Central memory CD4-positive, alpha-beta T cell (primary cell): ENCODE measurements at regions not wholly inside any gene's neighbourhood (a gene's known extent, or its start where the extent isn't known, plus 50 kb on each side); places are given as distances from the start of the nearest gene placed in this dataset.

Experiments
- DNase-seq: peaks from one replicate; pipeline ENCODE4 v3.0.0; 2022

GRCh38 chr1:195332102-195332501 is 1276.1 kb downstream of the KCNT2 start:
- DNase-seq: no peak

DNA sequence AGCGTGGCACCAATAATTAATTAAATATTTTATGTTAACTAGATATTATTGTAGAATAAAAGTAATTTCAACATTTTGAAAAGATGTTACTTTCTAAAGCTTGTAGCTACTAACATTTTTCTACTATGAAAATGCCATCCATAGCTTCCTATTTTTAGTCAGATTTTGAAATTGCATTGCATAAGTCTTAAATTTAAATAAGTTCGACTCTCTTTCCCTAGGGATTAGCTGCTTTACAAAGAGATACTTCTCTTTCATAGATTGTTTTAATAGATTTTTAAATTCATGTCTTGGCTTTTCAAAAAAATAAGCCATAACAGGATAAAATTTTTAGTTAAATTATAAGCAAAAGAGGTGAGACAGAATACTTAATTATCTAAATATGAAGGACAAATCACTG is 1279.6 kb downstream of the KCNT2 start:
- DNase-seq: no peak

- no peak for DNase-seq
Observed at GRCh38 chr1:195328102-195328501, 1280.1 kb downstream of the KCNT2 start.

DNA sequence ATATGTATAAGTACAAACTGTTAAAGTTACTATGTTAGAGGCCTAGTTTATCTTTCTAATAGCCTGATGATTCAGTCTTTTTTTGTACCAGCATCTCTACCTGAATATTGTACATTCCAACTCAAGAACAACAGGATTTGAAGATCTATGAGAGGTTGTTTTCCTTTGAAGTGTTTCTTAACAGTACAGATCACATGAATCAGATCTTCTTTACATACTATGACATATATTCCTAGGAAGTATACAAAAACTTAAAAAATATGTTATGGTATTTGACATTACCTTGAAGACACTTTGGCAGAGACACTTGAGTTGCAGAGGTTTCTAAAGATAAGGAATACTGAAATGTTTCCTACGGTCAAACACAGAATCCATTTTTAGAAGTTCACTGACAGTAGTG is 1280.9 kb downstream of the KCNT2 start:
- DNase-seq: no peak

DNA sequence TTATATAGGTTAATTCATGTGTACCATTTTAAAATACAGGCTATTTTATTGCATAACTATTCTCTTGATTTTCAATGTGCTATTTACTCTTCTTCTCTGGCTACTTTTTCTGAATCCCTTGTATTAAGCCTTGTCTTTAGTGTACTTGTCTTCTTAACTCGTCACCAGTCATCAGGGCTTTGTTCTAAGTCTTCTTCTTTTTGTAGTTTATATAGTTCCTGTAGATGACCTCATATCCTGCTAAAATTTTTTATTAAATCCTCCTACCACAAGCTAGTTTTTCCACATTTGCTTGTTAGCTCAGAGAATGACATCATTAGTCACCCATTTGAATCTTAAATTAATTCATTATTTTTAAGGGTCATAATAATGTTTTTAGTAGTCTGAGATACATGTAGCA is 1281.9 kb downstream of the KCNT2 start:
- no peak for DNase-seq

- DNase-seq: no peak
Observed at GRCh38 chr1:195325181-195325580, 1283.1 kb downstream of the KCNT2 start.

DNA sequence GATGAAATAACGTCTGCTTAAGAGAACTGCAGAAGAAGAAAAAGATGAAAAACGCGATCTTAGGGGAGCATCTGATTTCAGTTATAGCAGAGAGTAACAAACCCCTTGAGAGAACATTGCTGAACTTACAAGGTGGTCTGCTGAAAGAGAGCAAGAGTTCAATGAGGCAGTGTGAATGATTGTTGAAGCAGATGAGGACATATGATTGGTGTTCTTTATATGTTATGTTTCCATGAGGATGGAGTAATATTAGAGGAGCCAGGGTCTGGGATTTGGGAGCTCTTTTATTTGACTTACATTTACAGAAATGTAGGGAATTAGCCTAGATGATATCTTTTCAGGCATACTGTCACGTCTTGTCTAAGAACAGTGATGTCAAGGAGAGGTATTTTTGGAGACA is 1302.0 kb downstream of the KCNT2 start:
- DNase-seq: no peak

DNA sequence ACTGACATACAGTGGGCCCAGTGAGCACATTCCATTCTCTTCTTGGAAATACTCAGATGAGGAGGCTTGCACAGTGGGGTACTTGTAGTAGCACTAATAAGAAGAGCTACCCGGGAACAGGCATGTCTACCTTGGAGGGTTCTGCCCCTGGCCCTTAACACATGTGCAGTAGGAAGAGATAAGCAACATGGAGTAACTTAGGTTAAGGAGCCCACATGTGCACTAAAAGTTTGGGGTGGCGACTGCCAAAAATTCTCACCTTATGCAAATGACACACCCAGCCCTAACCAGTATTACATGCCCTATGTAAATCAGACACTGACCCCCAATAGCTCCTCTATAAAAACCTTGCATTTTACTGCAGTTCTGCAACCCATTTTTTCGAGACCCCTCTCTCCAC is 1313.3 kb downstream of the KCNT2 start:
- DNase-seq: no peak

DNA sequence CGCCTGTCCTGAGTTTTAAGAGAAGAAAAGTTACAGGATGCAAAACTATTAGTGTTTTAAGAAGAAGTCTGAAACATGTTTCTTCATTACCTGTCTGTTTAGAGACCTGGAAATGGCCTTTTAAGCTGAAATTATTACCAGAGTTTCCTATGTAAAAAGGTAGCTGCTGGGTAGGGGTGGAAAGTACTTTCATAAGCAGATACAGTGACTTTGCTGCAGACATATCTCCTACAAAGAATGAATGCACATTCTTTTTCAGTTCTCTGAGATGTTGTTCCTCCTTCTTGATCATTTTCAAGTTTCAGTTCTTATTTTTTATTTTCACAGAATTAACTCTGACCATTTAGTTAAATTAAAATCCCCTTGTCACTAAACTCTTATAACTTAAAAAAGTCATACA is 1329.6 kb downstream of the KCNT2 start:
- DNase-seq: no peak

- DNase-seq: no peak
Observed at GRCh38 chr1:195275710-195276109, 1332.5 kb downstream of the KCNT2 start.

- no peak for DNase-seq
Observed at GRCh38 chr1:195251900-195252299, 1356.3 kb downstream of the KCNT2 start.

DNA sequence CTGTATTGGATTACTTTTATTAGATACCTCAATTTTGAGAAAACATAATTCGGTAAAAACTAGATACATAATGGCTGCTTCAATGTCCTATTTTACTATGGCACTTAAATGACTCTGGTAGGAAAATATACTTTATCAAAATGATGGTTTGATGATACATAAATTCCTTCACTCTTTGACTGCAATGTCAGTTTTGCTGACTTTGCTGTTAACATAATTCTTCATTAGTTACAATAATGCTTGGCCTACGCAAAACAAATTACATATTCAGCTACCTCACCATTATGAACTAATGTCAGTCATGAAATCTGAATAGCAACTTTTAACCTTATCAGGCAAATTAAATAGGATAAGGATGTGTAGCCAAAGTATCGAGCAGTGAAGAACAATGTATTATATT is 1364.7 kb downstream of the KCNT2 start:
- DNase-seq: no peak

DNA sequence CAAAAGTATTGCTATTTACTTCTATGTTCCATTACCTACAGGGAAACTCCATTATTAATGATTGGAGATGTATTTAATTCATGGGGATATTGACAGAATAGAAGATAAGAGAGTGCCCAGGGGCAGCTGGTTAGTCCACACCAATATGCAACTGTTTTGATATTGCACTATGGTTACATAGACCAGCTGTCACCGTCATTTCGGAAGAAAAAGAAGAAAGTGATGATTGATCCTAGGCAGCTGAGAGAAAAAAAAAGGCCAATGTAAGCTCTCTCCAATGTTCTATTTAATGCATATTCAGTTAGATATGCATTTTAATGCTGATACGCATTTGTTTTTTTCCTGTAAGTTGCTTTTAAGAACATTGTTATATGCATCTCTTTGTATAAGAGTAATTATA is 1367.2 kb downstream of the KCNT2 start:
- no peak for DNase-seq

GRCh38 chr1:195238313-195238712 is 1369.9 kb downstream of the KCNT2 start:
- no peak for DNase-seq

DNA sequence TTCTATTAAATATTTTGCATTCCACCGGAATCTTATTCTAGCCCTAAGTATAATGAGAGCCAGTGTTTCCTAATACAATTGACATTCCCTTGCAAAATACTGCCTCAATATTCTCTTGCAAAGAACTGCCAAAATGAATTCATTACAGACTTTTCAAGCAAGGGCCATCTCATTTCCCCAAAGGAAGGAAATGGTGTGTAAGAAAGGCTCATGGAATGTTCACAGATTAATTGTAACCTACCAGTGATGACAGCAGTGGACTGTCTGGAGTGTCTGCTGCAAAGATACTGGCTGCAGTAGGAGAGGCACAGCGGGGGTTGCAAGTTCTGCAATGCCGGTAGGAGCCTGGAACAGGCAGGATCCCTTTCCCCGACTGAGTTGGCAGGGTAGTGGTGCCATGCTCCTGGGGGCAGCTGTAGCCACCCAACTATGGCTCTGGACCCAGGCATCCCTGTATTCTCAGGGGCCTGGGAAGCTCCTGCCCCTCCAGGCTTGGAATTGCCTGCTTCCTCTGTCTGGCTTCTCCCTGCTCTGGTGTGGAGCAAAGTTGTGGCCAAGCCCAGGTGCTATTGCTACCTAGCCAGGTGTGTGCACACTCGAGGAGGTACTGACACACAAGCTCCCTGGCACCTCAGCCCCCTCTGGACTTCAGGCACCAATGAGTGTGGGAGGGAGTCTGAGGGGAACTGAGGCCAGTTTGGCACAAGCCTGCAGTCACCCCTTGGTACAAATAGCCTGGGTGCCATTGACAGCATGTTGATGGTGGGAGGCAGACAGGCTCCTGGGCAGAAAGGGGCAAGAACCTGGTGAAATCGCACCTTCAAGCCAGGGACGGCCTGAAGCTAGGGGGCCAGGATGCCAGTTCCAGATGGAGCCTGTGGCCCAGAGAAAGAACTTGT is 1371.0 kb downstream of the KCNT2 start:
- no peak for DNase-seq

DNA sequence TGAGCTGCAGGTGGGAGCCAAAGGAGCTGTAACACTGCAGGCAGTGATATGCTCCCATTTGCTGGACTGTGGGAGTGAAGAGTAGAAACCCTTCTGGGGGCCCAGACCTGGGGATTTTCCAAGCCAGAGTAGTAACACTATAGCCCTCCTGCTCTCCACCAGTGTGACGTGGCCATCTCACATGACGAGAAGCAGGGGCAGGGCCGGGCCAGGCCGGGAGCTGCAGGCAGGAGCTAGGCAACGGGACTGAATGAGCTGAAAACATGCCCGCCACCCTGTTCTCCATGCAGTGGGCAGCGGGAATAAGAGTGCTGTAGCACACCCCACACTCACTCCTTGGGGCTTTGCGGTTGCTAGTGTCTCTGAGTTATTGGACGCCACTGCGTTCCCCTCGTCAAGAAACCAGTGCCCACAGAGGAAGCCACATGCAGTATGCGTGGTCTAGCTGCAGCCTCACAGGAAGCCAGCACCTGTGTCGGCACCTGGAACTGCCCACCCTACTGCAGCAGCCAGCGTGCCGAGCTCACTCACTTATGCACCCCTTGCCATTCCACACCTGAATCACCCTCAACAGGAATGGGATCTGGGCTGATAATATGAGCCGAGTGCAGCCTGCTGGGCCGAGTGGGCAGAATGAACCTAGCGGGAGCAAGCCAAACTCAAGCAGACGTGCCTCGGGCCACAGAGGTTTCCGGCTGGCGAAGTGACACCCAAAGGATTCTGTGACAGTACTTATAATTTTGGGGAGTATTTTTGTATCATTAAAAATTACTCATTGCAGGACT is 1389.6 kb downstream of the KCNT2 start:
- no peak for DNase-seq

DNA sequence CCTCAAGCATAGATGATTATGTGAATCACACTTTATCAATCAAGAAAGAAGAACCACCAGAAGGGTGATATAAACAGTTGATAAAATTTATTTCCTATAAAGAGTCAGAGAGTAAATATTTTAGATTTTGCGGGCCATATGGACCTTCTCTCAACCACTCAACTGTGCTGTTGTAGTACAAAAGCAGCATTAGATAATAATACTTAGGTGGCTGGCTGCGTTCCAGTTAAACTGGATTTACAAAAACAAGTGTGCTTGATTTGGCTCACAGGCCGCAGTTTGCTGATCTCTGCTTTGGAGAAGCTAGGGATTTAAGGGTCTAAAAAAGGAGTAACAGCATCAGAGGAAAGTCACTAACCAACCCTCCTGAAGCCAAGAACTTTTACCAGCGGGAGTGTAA is 1406.0 kb downstream of the KCNT2 start:
- no peak for DNase-seq

- DNase-seq: no peak
Observed at GRCh38 chr1:195200772-195201171, 1407.5 kb downstream of the KCNT2 start.

- no peak for DNase-seq
Observed at GRCh38 chr1:195197116-195197515, 1411.1 kb downstream of the KCNT2 start.

DNA sequence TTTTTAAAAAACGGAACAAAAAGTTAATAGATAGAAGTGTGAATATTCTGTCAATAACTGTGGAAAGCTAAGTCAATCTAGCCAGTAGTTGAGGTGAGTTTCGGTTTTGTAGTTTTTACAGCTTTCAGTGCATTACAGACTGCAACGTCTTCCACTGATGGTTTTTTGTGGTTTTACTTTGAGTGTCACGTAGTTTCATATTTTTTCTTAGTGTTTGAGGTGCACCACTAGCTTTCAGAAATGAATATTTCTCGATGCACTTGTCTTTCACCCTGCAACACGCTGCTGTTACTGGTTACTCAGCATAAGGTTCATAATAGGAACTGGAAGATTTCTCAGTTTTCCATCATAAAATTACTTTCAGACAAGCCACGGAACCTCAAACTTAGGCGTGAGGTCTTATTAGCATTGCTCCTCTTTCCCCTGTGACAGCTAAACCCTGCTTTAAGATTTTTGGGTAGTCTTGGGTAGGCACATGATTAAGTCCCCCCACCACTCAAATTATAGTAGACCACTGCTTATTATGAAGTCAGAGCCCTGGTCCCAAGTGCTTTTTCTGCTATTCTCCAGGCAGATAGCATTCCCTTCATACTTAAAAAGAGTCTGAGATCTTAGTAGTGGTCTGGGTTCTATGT is 1412.7 kb downstream of the KCNT2 start:
- DNase-seq: peak; percentile 11

- DNase-seq: no peak
Observed at GRCh38 chr1:195193134-195193533, 1415.1 kb downstream of the KCNT2 start.

DNA sequence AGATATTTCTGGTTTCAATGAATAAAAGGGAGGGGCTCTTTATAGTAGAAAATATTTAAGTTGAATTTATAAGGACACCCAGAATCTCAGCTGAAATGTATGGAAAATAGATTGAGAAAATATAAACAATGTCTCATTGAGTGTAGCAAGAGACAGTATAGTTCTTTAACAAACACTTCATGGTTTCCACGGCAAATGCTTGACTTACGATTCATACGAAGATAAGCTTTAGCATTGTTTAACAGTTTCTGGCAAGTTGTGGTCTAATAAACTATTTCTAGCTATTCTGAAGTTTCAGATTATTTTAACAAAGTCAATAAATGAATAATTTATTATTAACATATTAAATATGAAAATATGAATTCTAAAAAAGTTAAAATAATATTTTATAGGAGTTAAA is 1419.4 kb downstream of the KCNT2 start:
- DNase-seq: no peak

DNA sequence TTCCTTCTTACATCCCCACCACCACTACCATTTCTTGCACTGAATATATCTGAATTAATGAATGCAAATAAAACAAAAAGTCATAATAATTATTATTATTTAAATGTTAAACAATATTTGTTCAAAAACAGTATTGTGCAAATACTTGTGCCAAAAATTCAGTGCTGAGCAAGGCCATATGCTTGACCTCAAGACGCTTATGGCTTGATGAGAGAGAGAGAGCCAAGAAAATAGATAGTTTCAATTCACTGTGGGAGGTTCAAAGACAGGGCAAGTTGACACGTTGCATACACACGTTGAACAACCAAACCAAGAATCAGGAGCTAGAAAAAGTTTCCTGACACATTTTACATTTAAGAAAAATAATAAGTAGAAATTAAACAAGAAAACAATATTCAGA is 1421.7 kb downstream of the KCNT2 start:
- DNase-seq: no peak

DNA sequence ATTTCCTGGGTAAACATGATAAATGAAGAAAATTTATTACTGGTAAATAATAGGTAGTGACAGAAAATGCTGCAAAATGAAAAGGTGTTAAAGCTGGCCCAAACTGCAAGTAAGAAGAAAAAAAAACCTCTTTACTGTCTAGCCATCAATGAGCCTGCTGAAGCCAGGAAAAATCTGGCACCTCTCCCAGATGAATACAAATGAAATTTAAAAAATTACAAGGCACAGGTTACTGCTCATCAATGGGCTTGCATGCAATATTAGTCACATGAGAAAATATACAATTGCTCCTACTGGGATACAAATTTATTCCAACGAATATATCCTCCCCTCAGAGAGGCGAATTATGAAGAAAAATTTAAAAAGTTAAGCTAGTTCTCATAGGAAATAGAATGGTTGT is 1422.5 kb downstream of the KCNT2 start:
- DNase-seq: no peak
